GM12874 (cell line): ENCODE measurements at regions not wholly inside any gene's neighbourhood (a gene's known extent, or its start where the extent isn't known, plus 50 kb on each side); places are given as distances from the start of the nearest gene placed in this dataset.

ENCODE experiments used
- TF ChIP-seq, protein P1 (sequence below): IDR thresholded peaks from 2 replicates; pipeline ENCODE4 v1.5.1; 2011; ENCODE audit warnings: low read depth, mild to moderate bottlenecking, control low read depth, low read length, moderate library complexity; ENCODE audit not compliant: insufficient read depth

DNA sequence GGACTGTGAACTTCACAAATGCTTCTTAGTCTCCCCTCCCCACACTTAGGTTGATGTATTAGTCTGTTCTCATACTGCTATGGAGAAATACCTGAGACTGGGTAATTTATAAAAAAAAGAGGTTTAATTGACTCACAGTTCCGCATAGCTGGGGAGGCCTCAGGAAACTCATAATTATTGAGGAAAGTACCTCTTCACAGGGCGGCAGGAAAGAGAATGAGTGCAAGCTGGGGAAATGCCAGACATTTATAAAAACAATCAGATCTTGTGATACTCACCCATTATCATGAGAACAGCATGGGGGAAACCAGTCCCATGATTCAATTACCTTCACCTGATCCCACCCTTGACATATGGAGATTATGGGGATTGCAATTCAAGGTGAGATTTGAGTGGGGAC is 178.8 kb downstream of the SLC38A4 start:
- TF ChIP-seq, protein P1, sequence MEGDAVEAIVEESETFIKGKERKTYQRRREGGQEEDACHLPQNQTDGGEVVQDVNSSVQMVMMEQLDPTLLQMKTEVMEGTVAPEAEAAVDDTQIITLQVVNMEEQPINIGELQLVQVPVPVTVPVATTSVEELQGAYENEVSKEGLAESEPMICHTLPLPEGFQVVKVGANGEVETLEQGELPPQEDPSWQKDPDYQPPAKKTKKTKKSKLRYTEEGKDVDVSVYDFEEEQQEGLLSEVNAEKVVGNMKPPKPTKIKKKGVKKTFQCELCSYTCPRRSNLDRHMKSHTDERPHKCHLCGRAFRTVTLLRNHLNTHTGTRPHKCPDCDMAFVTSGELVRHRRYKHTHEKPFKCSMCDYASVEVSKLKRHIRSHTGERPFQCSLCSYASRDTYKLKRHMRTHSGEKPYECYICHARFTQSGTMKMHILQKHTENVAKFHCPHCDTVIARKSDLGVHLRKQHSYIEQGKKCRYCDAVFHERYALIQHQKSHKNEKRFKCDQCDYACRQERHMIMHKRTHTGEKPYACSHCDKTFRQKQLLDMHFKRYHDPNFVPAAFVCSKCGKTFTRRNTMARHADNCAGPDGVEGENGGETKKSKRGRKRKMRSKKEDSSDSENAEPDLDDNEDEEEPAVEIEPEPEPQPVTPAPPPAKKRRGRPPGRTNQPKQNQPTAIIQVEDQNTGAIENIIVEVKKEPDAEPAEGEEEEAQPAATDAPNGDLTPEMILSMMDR, result no peak

GRCh38 chr12:46635818-46636217 is 190.0 kb downstream of the SLC38A4 start:
- TF ChIP-seq, protein P1, result no peak

DNA sequence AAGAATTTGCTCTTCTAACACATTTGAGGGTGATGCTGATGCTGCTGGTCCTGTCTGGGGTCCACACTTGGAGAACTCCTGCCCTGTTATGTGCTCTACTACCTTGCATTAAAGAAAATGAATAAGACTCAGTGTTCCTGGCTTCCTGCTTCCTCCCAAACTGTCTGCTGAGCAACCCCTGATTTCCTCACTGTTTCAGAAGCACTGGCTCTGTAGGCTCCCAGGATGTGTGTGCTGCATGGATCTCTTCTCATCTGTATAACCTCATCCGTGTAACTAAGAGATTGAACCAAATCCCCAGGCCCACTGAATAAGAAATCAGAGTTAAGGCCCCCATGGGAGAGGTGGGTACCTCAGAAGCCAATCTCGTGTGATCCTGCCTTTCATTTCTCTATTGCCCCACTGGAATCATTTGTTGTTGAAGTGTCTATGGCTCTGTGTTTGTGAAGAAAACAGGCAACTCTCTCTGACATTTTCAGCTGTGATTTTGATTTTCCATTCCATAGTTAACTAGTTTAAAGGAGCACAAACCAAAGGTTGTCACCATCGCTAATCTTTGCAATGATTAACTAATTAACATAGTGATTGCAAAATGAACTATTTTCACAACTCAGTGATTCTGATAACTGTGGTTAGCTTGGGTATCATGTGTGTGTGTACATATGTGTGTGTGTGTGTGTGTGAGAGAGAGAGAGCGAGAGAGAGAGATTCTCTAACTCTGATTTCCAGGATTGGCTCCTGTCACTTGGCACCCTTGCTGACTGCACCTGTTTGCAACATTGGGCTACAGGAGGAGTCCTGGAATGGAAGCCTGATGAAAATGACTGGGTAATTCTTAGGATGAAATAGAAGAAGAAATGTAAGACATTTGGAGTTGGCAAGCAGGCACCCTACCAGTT is 196.2 kb downstream of the SLC38A4 start:
- TF ChIP-seq, protein P1, result no peak

DNA sequence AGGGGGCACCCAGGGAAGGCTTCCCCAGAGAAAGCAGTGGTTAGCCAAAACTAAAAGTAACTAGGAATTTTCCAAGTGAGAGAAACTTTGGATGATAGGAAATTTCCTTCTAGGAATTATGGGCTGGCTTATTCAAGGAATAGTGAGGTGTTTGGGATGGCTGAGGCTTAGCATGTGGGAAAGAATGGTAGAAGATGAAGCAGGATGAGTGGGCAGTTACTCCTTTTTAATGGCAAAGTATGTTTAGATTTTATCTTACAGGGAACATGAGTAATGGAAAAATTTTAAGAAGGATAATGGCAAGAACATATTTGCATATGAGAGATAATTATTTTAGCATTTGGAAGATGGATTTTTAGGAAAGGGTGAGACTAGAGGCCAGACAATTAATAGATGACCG is 197.6 kb downstream of the SLC38A4 start:
- TF ChIP-seq, protein P1, result no peak

DNA sequence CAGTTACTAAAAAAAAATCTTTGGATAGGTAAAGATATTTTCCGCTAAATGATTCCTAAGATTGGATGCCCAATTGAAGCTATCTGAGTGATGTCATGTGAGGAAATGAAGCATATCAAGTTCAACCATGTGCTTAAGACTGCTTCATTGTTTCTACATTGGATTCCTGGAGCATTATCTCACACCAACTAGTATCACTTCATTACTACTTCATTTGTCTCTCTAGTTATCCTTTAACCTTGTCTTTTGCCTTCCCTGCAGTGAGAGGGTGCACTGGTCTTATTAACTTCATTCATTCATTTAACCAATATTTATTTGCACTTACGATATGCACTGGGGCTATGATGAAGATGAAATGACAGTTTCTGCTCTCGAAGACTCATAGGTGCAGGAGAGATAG is 198.1 kb downstream of the SLC38A4 start:
- TF ChIP-seq, protein P1, result no peak

DNA sequence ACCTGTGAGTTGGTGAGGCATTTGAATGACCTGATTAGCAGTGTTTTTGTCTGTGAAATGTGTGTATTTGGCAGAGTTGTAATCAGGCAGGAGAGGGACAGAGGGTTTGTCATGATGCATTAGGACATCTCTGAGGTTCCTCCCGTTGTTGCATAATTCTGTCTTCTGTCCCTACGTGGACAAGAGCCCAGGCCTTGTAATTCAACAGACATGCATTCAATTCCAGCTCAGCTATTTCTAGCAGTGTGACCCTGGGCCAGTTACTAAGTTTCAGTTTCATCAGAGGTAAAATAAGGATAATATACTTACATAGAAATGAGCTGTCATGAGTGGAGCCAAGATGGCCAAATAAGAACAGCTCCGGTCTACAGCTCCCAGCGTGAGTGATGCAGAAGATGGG is 208.6 kb downstream of the SLC38A4 start:
- TF ChIP-seq, protein P1, result no peak

- TF ChIP-seq, protein P1, result no peak
Observed at GRCh38 chr12:46610754-46611153, 215.0 kb downstream of the SLC38A4 start.
